SJCRH30 (cell line): ENCODE measurements at regions not wholly inside any gene's neighbourhood (a gene's known extent, or its start where the extent isn't known, plus 50 kb on each side); places are given as distances from the start of the nearest gene placed in this dataset.
A peak's percentile ranks its signal among the peaks of the same experiment; 100 is the strongest.

Experiments
- DNase-seq, 2 experiments: peaks; one replicate each; pipeline ENCODE4 v3.0.0-alpha.2; 2015 to 2020
- H3K27ac ChIP-seq: fragments of 250-450 bp; sonication (Bioruptor Pico); 2 replicates; pipeline ENCODE4 v1.5.1; 2020; ENCODE audit warnings: mild to moderate bottlenecking, moderate library complexity
- H3K27me3 ChIP-seq: fragments of 250-450 bp; sonication (Bioruptor Pico); 2 replicates; pipeline ENCODE4 v1.5.1; 2020; ENCODE audit warnings: mild to moderate bottlenecking, moderate library complexity
- H3K36me3 ChIP-seq: fragments of 250-450 bp; sonication (Bioruptor Pico); 2 replicates; pipeline ENCODE4 v1.5.1; 2020; ENCODE audit warnings: mild to moderate bottlenecking, moderate library complexity
- H3K4me1 ChIP-seq: fragments of 250-450 bp; sonication (Bioruptor Pico); 2 replicates; pipeline ENCODE4 v1.5.1; 2020; ENCODE audit warnings: mild to moderate bottlenecking, moderate library complexity
- H3K4me3 ChIP-seq: fragments of 250-450 bp; sonication (Bioruptor Pico); 2 replicates; pipeline ENCODE4 v1.5.1; 2020; ENCODE audit warnings: mild to moderate bottlenecking, moderate library complexity
- H3K9me3 ChIP-seq: fragments of 250-450 bp; sonication (Bioruptor Pico); replicated peaks from 2 replicates; pipeline ENCODE4 v1.5.1; 2020; ENCODE audit warnings: mild to moderate bottlenecking, moderate library complexity

GRCh38 chr5:143618141-143618540 lies 193.8 kb upstream of the HMHB1 start:
- Histone ChIP-seq H3K9me3 (no peaks in the 10 kb centered on the region), H3K36me3 (no peaks in the 10 kb centered on the region), H3K27me3 (no peaks in the 10 kb centered on the region), H3K27ac (no peak overlapping the region), H3K4me3 (no peak overlapping the region), H3K4me1 (peaks cover 13% of the 10 kb centered on the region)
- peak; percentile 8 to 58 for DNase-seq

GRCh38 chr5:143614831-143615230 lies 197.1 kb upstream of the HMHB1 start:
- peak; percentile 5 to 53 for DNase-seq
- Histone ChIP-seq H3K36me3 (no peaks in the 10 kb centered on the region), H3K9me3 (no peaks in the 10 kb centered on the region), H3K4me3 (no peak overlapping the region), H3K27me3 (no peaks in the 10 kb centered on the region), H3K27ac (no peak overlapping the region), H3K4me1 (peaks cover 13% of the 10 kb centered on the region)

GRCh38 chr5:143613329-143613728 lies 198.6 kb upstream of the HMHB1 start:
- Histone ChIP-seq H3K4me3 (no peak overlapping the region), H3K27me3 (no peaks in the 10 kb centered on the region), H3K36me3 (no peaks in the 10 kb centered on the region), H3K9me3 (no peaks in the 10 kb centered on the region), H3K27ac (no peak overlapping the region), H3K4me1 (peaks cover 8% of the 10 kb centered on the region)
- no peak for DNase-seq

- H3K27me3 ChIP-seq: no peaks in the 10 kb centered on the region
- no peak overlapping the region for H3K4me3 ChIP-seq
- no peaks in the 10 kb centered on the region for H3K9me3 ChIP-seq
- H3K4me1 ChIP-seq: no peaks in the 10 kb centered on the region
- H3K27ac ChIP-seq: no peak overlapping the region
- DNase-seq: no peak
- H3K36me3 ChIP-seq: no peaks in the 10 kb centered on the region
Observed at GRCh38 chr5:143610946-143611345, 201.0 kb upstream of the HMHB1 start.

- no peaks in the 10 kb centered on the region for H3K36me3 ChIP-seq
- no peak for DNase-seq
- no peaks in the 10 kb centered on the region for H3K27me3 ChIP-seq
- no peak overlapping the region for H3K4me3 ChIP-seq
- H3K27ac ChIP-seq: no peak overlapping the region
- no peaks in the 10 kb centered on the region for H3K9me3 ChIP-seq
- no peaks in the 10 kb centered on the region for H3K4me1 ChIP-seq
Observed at GRCh38 chr5:143606043-143606752, 202.7 kb upstream of the NR3C1 start.

- Histone ChIP-seq H3K4me1 (no peaks in the 10 kb centered on the region), H3K9me3 (no peaks in the 10 kb centered on the region)
- no peak for DNase-seq
Observed at GRCh38 chr5:143605403-143606005, 202.0 kb upstream of the NR3C1 start.

GRCh38 chr5:143601917-143602333 lies 198.4 kb upstream of the NR3C1 start:
- Histone ChIP-seq H3K9me3 (no peaks in the 10 kb centered on the region), H3K27ac (no peak overlapping the region), H3K36me3 (no peaks in the 10 kb centered on the region), H3K4me3 (no peak overlapping the region), H3K4me1 (no peaks in the 10 kb centered on the region), H3K27me3 (no peaks in the 10 kb centered on the region)
- DNase-seq: no peak

More at GRCh38 chr5:143605403-143606005, 202.0 kb upstream of the NR3C1 start:
- H3K4me3 ChIP-seq: no peak overlapping the region
- H3K27ac ChIP-seq: no peak overlapping the region
- H3K27me3 ChIP-seq: no peaks in the 10 kb centered on the region
- H3K36me3 ChIP-seq: no peaks in the 10 kb centered on the region

GRCh38 chr5:143601357-143601756 lies 197.9 kb upstream of the NR3C1 start:
- no peaks in the 10 kb centered on the region for H3K27me3 ChIP-seq
- DNase-seq: no peak
- no peaks in the 10 kb centered on the region for H3K36me3 ChIP-seq
- no peaks in the 10 kb centered on the region for H3K4me1 ChIP-seq
- no peak overlapping the region for H3K4me3 ChIP-seq
- no peak overlapping the region for H3K27ac ChIP-seq
- H3K9me3 ChIP-seq: no peaks in the 10 kb centered on the region

- DNase-seq: no peak
- H3K27ac ChIP-seq: no peak overlapping the region
Observed at GRCh38 chr5:143600396-143601075, 197.1 kb upstream of the NR3C1 start.

GRCh38 chr5:143599474-143599873 lies 196.0 kb upstream of the NR3C1 start:
- H3K36me3 ChIP-seq: no peaks in the 10 kb centered on the region
- no peak overlapping the region for H3K27ac ChIP-seq
- no peaks in the 10 kb centered on the region for H3K27me3 ChIP-seq
- DNase-seq: no peak
- H3K4me3 ChIP-seq: no peak overlapping the region
- peaks cover 4% of the 10 kb centered on the region; the same call in 1 of the 2 replicates for H3K4me1 ChIP-seq
- H3K9me3 ChIP-seq: no peaks in the 10 kb centered on the region

More at GRCh38 chr5:143600396-143601075, 197.1 kb upstream of the NR3C1 start:
- Histone ChIP-seq H3K9me3 (no peaks in the 10 kb centered on the region), H3K4me1 (peaks cover 4% of the 10 kb centered on the region; the same call in 1 of the 2 replicates), H3K27me3 (no peaks in the 10 kb centered on the region), H3K36me3 (no peaks in the 10 kb centered on the region), H3K4me3 (no peak overlapping the region)

GRCh38 chr5:143596824-143597223 lies 193.3 kb upstream of the NR3C1 start:
- Histone ChIP-seq H3K4me1 (peaks cover 4% of the 10 kb centered on the region; the same call in 1 of the 2 replicates), H3K9me3 (no peaks in the 10 kb centered on the region), H3K36me3 (no peaks in the 10 kb centered on the region), H3K27ac (no peak overlapping the region), H3K27me3 (no peaks in the 10 kb centered on the region), H3K4me3 (no peak overlapping the region)
- DNase-seq: no peak

GRCh38 chr5:143594902-143595818 lies 191.7 kb upstream of the NR3C1 start:
- Histone ChIP-seq H3K27me3 (no peaks in the 10 kb centered on the region), H3K36me3 (no peaks in the 10 kb centered on the region), H3K27ac (no peak overlapping the region), H3K9me3 (no peaks in the 10 kb centered on the region), H3K4me1 (peaks cover 4% of the 10 kb centered on the region; the same call in 1 of the 2 replicates), H3K4me3 (no peak overlapping the region)
- no peak for DNase-seq

- Histone ChIP-seq H3K27me3 (no peaks in the 10 kb centered on the region), H3K36me3 (no peaks in the 10 kb centered on the region), H3K27ac (no peak overlapping the region), H3K4me3 (no peak overlapping the region), H3K9me3 (no peaks in the 10 kb centered on the region), H3K4me1 (peaks cover 4% of the 10 kb centered on the region; the same call in 1 of the 2 replicates)
- DNase-seq: no peak
Observed at GRCh38 chr5:143593723-143594122, 190.2 kb upstream of the NR3C1 start.

- H3K27ac ChIP-seq: no peak overlapping the region
- H3K4me1 ChIP-seq: peaks cover 4% of the 10 kb centered on the region; the same call in 1 of the 2 replicates
- DNase-seq: peak in 1 of 2 experiments; percentile 21
- no peaks in the 10 kb centered on the region for H3K36me3 ChIP-seq
- H3K9me3 ChIP-seq: no peaks in the 10 kb centered on the region
- H3K4me3 ChIP-seq: no peak overlapping the region
- no peaks in the 10 kb centered on the region for H3K27me3 ChIP-seq
Observed at GRCh38 chr5:143592648-143593047, 189.2 kb upstream of the NR3C1 start.
